Endothelial cell of umbilical vein (primary cell): ENCODE measurements at regions not wholly inside any gene's neighbourhood (a gene's known extent, or its start where the extent isn't known, plus 50 kb on each side); places are given as distances from the start of the nearest gene placed in this dataset.

Experiments
- BruUV-seq: library from RNA; stranded (reverse); fragments of 400-500 nt; replicated peaks from 2 replicates; lab custom pipeline; 2021; lab: Mats Ljungman, UMichigan
- CTCF ChIA-PET: fragments of 300-600, 350-600 bp; sonication (Branson Sonifier 250); formaldehyde crosslinking; loops from one replicate; lab custom pipeline; 2021; ENCODE audit warnings: antibody characterized with exemption, inconsistent platforms; lab: Charles Lee
- POLR2A ChIA-PET: fragments of 300-600, 350-600 bp; sonication (Branson Sonifier 250); formaldehyde crosslinking; loops from one replicate; lab custom pipeline; 2021; ENCODE audit warnings: antibody characterized with exemption, inconsistent platforms; lab: Charles Lee
- DNase-seq: peaks from one replicate; pipeline ENCODE4 v3.0.0-alpha.2; 2011; ENCODE audit warnings: low read depth, low spot score
- FAIRE-seq: peaks from 2 replicates; lab custom pipeline; 2011; peaks lifted over from hg19 to GRCh38; lab: Jason Lieb, UNC
- H2AFZ ChIP-seq: 2 replicates; pipeline ENCODE4 v1.6.0; 2012; ENCODE audit warnings: low read depth, low read length, control low read depth, inconsistent platforms
- H3K27ac ChIP-seq: 2 replicates; pipeline ENCODE4 v1.5.1; 2011; ENCODE audit warnings: low read depth, mild to moderate bottlenecking, control low read depth, low read length, moderate library complexity; ENCODE audit not compliant: insufficient read depth
- H3K27me3 ChIP-seq, 2 experiments: 2 replicates each; pipeline versions ENCODE4 v1.6.0 to v1.6.1; 2011; ENCODE audit warnings: low read length in 2 of 2, mixed read lengths in 1 of 2; ENCODE audit not compliant: control insufficient read depth in 2 of 2, insufficient read depth in 2 of 2
- H3K36me3 ChIP-seq, 2 experiments: 2 replicates in 1 of 2; 3 replicates in 1 of 2; pipeline ENCODE4 v1.5.1; 2011; ENCODE audit warnings: low read length in 2 of 2, mild to moderate bottlenecking in 1 of 2, moderate library complexity in 1 of 2; ENCODE audit not compliant: control insufficient read depth in 2 of 2, insufficient read depth in 2 of 2; ENCODE audit errors: extremely low read depth in 1 of 2
- H3K4me1 ChIP-seq: 3 replicates; pipeline ENCODE4 v1.5.1; 2011; ENCODE audit warnings: mild to moderate bottlenecking, low read length; ENCODE audit not compliant: control insufficient read depth, insufficient read depth; ENCODE audit errors: extremely low read depth
- H3K4me2 ChIP-seq: 2 replicates; pipeline ENCODE4 v1.6.1; 2011; ENCODE audit warnings: low read length, control low read depth, mixed read lengths; ENCODE audit not compliant: insufficient read depth
- H3K4me3 ChIP-seq, 3 experiments: fragments of 200-600 bp in 1 of 3; sonication (generic), shearing (Covaris generic) in 1 of 3; replicated peaks in 1 of 3; 2 replicates each; pipeline ENCODE4 v1.5.1; 2011 to 2016; ENCODE audit warnings: control low read depth in 3 of 3, low read length in 3 of 3, mild to moderate bottlenecking in 2 of 3, inconsistent platforms in 1 of 3, low read depth in 1 of 3, moderate library complexity in 1 of 3; ENCODE audit not compliant: insufficient read depth in 1 of 3
- H3K79me2 ChIP-seq: 2 replicates; pipeline ENCODE4 v1.6.0; 2012; ENCODE audit warnings: low read length, inconsistent platforms; ENCODE audit not compliant: control insufficient read depth, insufficient read depth
- H3K9ac ChIP-seq: replicated peaks from 2 replicates; pipeline ENCODE3; 2011; ENCODE audit warnings: low read length, control low read depth; ENCODE audit not compliant: insufficient read depth; ENCODE audit errors: extremely low read depth
- H3K9me1 ChIP-seq: replicated peaks from 3 replicates; pipeline ENCODE4 v1.6.0; 2011; ENCODE audit warnings: mild to moderate bottlenecking, low read length; ENCODE audit not compliant: control insufficient read depth, insufficient read depth; ENCODE audit errors: extremely low read depth
- H3K9me3 ChIP-seq: replicated peaks from 2 replicates; pipeline ENCODE4 v1.5.1; 2012; ENCODE audit warnings: low read length, inconsistent platforms; ENCODE audit not compliant: control insufficient read depth, insufficient read depth
- H4K20me1 ChIP-seq: replicated peaks from 2 replicates; pipeline ENCODE3; 2011; ENCODE audit warnings: mild to moderate bottlenecking, low read length; ENCODE audit not compliant: control insufficient read depth, insufficient read depth; ENCODE audit errors: extremely low read depth
- EZH2 ChIP-seq: IDR thresholded peaks from 2 replicates; pipeline ENCODE4 v1.6.1; 2012; ENCODE audit warnings: borderline replicate concordance, low read depth, mild to moderate bottlenecking, moderate library complexity, low read length, inconsistent platforms; ENCODE audit not compliant: severe bottlenecking
- FOS ChIP-seq: IDR thresholded peaks from 2 replicates; pipeline ENCODE4 v1.6.1; 2011; ENCODE audit warnings: mild to moderate bottlenecking, low read length, moderate library complexity, borderline replicate concordance; ENCODE audit not compliant: insufficient read depth
- GATA2 ChIP-seq: IDR thresholded peaks from 2 replicates; pipeline ENCODE4 v1.7.0; 2011; ENCODE audit warnings: low read depth, mild to moderate bottlenecking, moderate library complexity, mixed read lengths, low read length; ENCODE audit not compliant: insufficient read length, insufficient read depth
- JUN ChIP-seq: IDR thresholded peaks from 2 replicates; pipeline ENCODE4 v1.6.1; 2011; ENCODE audit warnings: borderline replicate concordance, low read depth; ENCODE audit not compliant: insufficient read length, insufficient read depth
- MAX ChIP-seq: IDR thresholded peaks from 2 replicates; pipeline ENCODE4 v1.6.1; 2011; ENCODE audit not compliant: insufficient read depth, insufficient read length
- MYC ChIP-seq: IDR thresholded peaks from one replicate; pipeline ENCODE4 v1.6.1; 2011; ENCODE audit warnings: mild to moderate bottlenecking, low read depth, low read length
- POLR2A ChIP-seq: IDR thresholded peaks from 2 replicates; pipeline ENCODE4 v1.6.1; 2012; ENCODE audit warnings: low read depth, mild to moderate bottlenecking, control low read depth, low read length
- POLR2AphosphoS5 ChIP-seq: IDR thresholded peaks from 2 replicates; pipeline ENCODE4 v1.6.1; 2012; ENCODE audit warnings: low read depth, mild to moderate bottlenecking, control low read depth, low read length, moderate library complexity; ENCODE audit not compliant: insufficient read depth
- dilution Hi-C: fragments of 300-500 bp; cut with MboI; formaldehyde crosslinking; loops from one replicate; pipeline ENCODE4 v1.15.0; 2019; ENCODE audit warnings: low sequenced_read_pairs; ENCODE audit not compliant: extremely low pct_ligation_motif_present
- intact Hi-C: fragments of 100-400 bp; cut with micrococcal nuclease; formaldehyde crosslinking; loops from one replicate; pipeline ENCODE4 v1.10.0; 2022
- TF ChIP-seq, protein P1 (sequence below), 2 donors: IDR thresholded peaks; 1 replicate in 1 of 2; 2 replicates in 1 of 2; pipeline ENCODE4 v1.5.1; 2011; ENCODE audit warnings: low read length in 2 of 2, mild to moderate bottlenecking in 2 of 2, moderate library complexity in 2 of 2, control low read depth in 1 of 2, inconsistent platforms in 1 of 2, low read depth in 1 of 2; ENCODE audit not compliant: insufficient read depth in 1 of 2; ENCODE audit errors: extremely low read depth in 1 of 2

GRCh38 chr4:38452542-38452941, 211.5 kb upstream of the KLF3 start:
- TF ChIP-seq POLR2A, result no peak
- no peak for TF ChIP-seq POLR2AphosphoS5
- TF ChIP-seq FOS, result no peak
- TF ChIP-seq, protein P1, sequence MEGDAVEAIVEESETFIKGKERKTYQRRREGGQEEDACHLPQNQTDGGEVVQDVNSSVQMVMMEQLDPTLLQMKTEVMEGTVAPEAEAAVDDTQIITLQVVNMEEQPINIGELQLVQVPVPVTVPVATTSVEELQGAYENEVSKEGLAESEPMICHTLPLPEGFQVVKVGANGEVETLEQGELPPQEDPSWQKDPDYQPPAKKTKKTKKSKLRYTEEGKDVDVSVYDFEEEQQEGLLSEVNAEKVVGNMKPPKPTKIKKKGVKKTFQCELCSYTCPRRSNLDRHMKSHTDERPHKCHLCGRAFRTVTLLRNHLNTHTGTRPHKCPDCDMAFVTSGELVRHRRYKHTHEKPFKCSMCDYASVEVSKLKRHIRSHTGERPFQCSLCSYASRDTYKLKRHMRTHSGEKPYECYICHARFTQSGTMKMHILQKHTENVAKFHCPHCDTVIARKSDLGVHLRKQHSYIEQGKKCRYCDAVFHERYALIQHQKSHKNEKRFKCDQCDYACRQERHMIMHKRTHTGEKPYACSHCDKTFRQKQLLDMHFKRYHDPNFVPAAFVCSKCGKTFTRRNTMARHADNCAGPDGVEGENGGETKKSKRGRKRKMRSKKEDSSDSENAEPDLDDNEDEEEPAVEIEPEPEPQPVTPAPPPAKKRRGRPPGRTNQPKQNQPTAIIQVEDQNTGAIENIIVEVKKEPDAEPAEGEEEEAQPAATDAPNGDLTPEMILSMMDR (IDR thresholded peaks at IDR 0.05; ENCODE audit: extremely low read depth in 1 of 2, insufficient read depth in 1 of 2, low read depth in 1 of 2, low read length in 2 of 2), result no peak
- TF ChIP-seq MYC, result no peak
- TF ChIP-seq EZH2, result no peak
- no peak for TF ChIP-seq JUN
- TF ChIP-seq GATA2, result no peak
- TF ChIP-seq MAX, result no peak
- ChIA-PET POLR2A (no interaction called here), CTCF (no interaction called here)
- Histone ChIP-seq H2AFZ (no peak overlapping the region), H3K9ac (no peak overlapping the region), H3K79me2 (no peaks in the 10 kb centered on the region), H3K36me3 (no peaks in the 10 kb centered on the region), H3K4me2 (no peak overlapping the region), H4K20me1 (no peaks in the 10 kb centered on the region), H3K27ac (no peak overlapping the region), H3K4me1 (no peaks in the 10 kb centered on the region), H3K9me3 (no peaks in the 10 kb centered on the region), H3K4me3 (no peak overlapping the region), H3K9me1 (no peaks in the 10 kb centered on the region), H3K27me3 (peaks cover 2 to 15% of the 10 kb centered on the region in 2 experiments)
- no peak for FAIRE-seq
- DNase-seq, result no peak
- intact Hi-C loops (no loop called here), dilution Hi-C loops (no loop called here)
- no TSS peak for BruUV-seq
